Retinal pigment epithelial cell (primary cell): ENCODE measurements at regions not wholly inside any gene's neighbourhood (a gene's known extent, or its start where the extent isn't known, plus 50 kb on each side); places are given as distances from the start of the nearest gene placed in this dataset.

Experiments
- DNase-seq: peaks from one replicate; pipeline ENCODE4 v3.0.0-alpha.2; 2010; ENCODE audit warnings: low read depth
- H3K4me3 ChIP-seq: 2 replicates; pipeline ENCODE4 v1.5.1; 2011; ENCODE audit warnings: mild to moderate bottlenecking, low read length, control low read depth, moderate library complexity
- CTCF ChIP-seq: conservative IDR thresholded peaks from 2 replicates; pipeline ENCODE4 v1.5.1; 2011; ENCODE audit warnings: low read depth, low read length, control low read depth, inconsistent platforms

GRCh38 chr6:101279410-101279809 lies 114.1 kb upstream of the GRIK2 start:
- no peak for TF ChIP-seq CTCF
- no peak for DNase-seq
- no peak overlapping the region for H3K4me3 ChIP-seq

GRCh38 chr6:101281266-101281665 lies 112.2 kb upstream of the GRIK2 start:
- H3K4me3 ChIP-seq, result no peak overlapping the region
- TF ChIP-seq CTCF, result no peak
- DNase-seq, result no peak

- no peak overlapping the region for H3K4me3 ChIP-seq
- no peak for DNase-seq
- no peak for TF ChIP-seq CTCF
Measured at GRCh38 chr6:101284131-101284530, 109.4 kb upstream of the GRIK2 start.

- H3K4me3 ChIP-seq, result no peak overlapping the region
- DNase-seq, result no peak
- no peak for TF ChIP-seq CTCF
Measured at GRCh38 chr6:101286146-101286545, 107.4 kb upstream of the GRIK2 start.

- no peak for TF ChIP-seq CTCF
- no peak overlapping the region for H3K4me3 ChIP-seq
- no peak for DNase-seq
Measured at GRCh38 chr6:101290346-101290745, 103.2 kb upstream of the GRIK2 start.

GRCh38 chr6:101294051-101294638 lies 99.4 kb upstream of the GRIK2 start:
- DNase-seq, result no peak
- TF ChIP-seq CTCF, result no peak
- H3K4me3 ChIP-seq, result no peak overlapping the region

- no peak for TF ChIP-seq CTCF
- H3K4me3 ChIP-seq, result no peak overlapping the region
- DNase-seq, result no peak
Measured at GRCh38 chr6:101294676-101295075, 98.8 kb upstream of the GRIK2 start.
